Nephron (organoid): ENCODE measurements at regions not wholly inside any gene's neighbourhood (a gene's known extent, or its start where the extent isn't known, plus 50 kb on each side); places are given as distances from the start of the nearest gene placed in this dataset.

Experiments
- H3K27ac Mint-ChIP-seq, 3 experiments: 2 replicates each; pipeline ENCODE4 v1.8.0; 2020; ENCODE audit warnings: mixed read lengths in 3 of 3, mild to moderate bottlenecking in 2 of 3, moderate library complexity in 1 of 3
- H3K27me3 Mint-ChIP-seq: 2 replicates; pipeline ENCODE4 v1.8.0; 2021; ENCODE audit warnings: low read depth, mild to moderate bottlenecking, moderate library complexity, mixed read lengths
- H3K36me3 Mint-ChIP-seq: 2 replicates; pipeline ENCODE4 v1.8.0; 2020; ENCODE audit warnings: low read depth, mixed read lengths
- H3K4me1 Mint-ChIP-seq: 2 replicates; pipeline ENCODE4 v1.8.0; 2020; ENCODE audit warnings: mixed read lengths
- H3K4me3 Mint-ChIP-seq, 3 experiments: 2 replicates each; pipeline ENCODE4 v1.8.0; 2020; ENCODE audit warnings: mild to moderate bottlenecking in 3 of 3, mixed read lengths in 3 of 3, moderate library complexity in 2 of 3
- H3K9me3 Mint-ChIP-seq: 2 replicates; pipeline ENCODE4 v1.8.0; 2020; ENCODE audit warnings: mixed read lengths
- TF ChIP-seq, protein P1 (sequence below), 3 experiments: fragments of 200-600 bp; sonication (generic); IDR thresholded peaks; one replicate each; pipeline ENCODE4 v1.5.0; 2021; ENCODE audit warnings: antibody characterized with exemption in 3 of 3; ENCODE audit not compliant: unreplicated experiment in 3 of 3

DNA sequence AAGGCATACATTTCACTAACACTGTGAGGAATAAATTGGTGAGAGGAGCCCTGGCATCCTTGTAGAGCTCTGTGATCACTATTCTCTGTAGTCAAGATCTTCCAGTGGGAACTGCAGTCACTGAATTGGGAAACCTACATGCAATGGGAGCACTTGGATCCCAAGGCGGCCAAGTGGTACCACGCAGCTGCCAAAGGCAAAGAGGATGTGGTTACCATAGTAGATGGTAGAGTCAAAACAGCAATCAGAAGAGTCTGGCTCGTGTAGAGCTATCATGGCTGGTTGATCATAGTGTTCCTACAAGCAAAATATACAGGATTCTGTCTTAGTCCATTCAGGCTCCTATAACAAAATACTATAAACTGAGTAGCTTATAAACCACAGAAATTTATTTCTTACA lies 849.7 kb downstream of the ROBO2 start:
- H3K36me3 Mint-ChIP-seq, result no peaks in the 10 kb centered on the region
- H3K9me3 Mint-ChIP-seq, result peaks cover 2% of the 10 kb centered on the region
- H3K27ac Mint-ChIP-seq, result no peak overlapping the region
- H3K4me3 Mint-ChIP-seq, result no peak overlapping the region
- TF ChIP-seq, protein P1, sequence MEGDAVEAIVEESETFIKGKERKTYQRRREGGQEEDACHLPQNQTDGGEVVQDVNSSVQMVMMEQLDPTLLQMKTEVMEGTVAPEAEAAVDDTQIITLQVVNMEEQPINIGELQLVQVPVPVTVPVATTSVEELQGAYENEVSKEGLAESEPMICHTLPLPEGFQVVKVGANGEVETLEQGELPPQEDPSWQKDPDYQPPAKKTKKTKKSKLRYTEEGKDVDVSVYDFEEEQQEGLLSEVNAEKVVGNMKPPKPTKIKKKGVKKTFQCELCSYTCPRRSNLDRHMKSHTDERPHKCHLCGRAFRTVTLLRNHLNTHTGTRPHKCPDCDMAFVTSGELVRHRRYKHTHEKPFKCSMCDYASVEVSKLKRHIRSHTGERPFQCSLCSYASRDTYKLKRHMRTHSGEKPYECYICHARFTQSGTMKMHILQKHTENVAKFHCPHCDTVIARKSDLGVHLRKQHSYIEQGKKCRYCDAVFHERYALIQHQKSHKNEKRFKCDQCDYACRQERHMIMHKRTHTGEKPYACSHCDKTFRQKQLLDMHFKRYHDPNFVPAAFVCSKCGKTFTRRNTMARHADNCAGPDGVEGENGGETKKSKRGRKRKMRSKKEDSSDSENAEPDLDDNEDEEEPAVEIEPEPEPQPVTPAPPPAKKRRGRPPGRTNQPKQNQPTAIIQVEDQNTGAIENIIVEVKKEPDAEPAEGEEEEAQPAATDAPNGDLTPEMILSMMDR (IDR thresholded peaks at IDR 0.05; ENCODE audit: unreplicated experiment in 3 of 3), result no peak
- H3K4me1 Mint-ChIP-seq, result no peaks in the 10 kb centered on the region
- H3K27me3 Mint-ChIP-seq, result no peaks in the 10 kb centered on the region

DNA sequence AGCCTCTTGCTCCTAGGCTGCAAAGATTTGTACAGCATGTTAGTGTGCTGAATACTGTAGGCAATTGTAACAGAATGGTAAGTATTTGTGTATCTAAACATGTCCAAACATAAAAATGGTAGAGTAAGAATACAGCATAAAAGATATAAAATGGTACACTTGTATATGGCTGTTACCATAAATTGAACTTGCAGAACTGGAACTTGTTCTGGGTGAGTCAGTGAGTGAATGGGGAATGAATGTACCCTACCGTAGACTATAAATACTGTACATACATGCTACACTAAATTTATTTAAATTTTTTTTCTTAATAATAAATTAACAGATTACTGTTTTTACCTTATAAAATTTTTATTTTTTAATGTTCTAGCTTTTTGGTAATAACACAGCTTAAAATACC lies 858.7 kb downstream of the ROBO2 start:
- Mint-ChIP-seq H3K36me3 (peaks cover 17% of the 10 kb centered on the region), H3K27me3 (no peaks in the 10 kb centered on the region), H3K27ac (no peak overlapping the region), H3K4me3 (no peak overlapping the region), H3K4me1 (no peaks in the 10 kb centered on the region), H3K9me3 (peaks cover 26% of the 10 kb centered on the region)
- TF ChIP-seq, protein P1 (IDR thresholded peaks at IDR 0.05; ENCODE audit: unreplicated experiment in 3 of 3), result no peak

DNA sequence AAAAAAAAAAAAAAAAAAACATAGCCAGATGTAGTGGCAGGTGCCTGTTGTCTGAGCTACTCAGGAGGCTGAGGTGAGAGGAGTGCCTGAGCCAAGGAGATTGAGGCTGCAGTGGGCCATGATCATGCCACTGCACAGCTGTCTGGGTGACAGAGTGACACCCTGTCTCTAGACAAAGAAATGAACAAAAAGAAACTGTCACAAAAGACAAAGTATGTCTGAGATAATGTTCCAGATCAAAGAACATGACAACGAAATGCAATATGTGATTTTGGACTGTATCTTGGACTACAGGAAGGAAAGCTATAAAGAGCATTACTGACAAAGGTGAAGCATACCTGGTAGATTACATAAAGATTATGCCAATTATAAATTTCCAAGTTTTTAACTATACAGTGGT lies 862.8 kb downstream of the ROBO2 start:
- Mint-ChIP-seq H3K4me3 (no peak overlapping the region), H3K27ac (no peak overlapping the region), H3K9me3 (peaks cover 8% of the 10 kb centered on the region), H3K36me3 (peaks cover 3% of the 10 kb centered on the region), H3K4me1 (no peaks in the 10 kb centered on the region), H3K27me3 (no peaks in the 10 kb centered on the region)
- TF ChIP-seq, protein P1 (IDR thresholded peaks at IDR 0.05; ENCODE audit: unreplicated experiment in 3 of 3), result no peak

DNA sequence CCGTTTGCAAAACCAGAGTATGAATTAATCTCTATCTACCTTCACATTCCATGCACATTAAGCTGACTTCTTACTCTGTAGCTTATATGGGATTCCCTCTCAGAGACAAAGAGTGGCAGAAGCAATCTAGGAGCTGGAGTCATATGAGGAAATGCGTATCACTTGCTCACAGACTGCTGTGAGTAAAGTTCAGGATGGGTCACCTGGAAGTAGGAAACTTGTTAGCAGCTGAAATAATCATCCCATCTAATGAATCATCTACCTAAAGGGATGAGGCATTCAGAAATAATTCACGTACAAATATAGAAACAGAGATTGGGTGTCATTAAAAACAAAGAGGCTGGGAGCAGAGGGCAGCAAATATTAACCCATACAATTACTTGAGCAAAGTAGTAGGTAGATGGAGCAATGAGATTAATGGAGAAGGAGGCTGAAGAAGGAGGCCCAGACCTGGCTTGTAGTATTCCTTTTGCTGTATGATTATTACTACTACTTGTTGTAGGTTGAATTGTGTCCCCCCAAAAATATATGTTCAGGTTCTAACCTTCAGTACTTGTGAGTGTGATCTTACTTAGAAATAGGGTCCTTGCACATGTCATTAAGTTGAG lies 866.3 kb downstream of the ROBO2 start:
- Mint-ChIP-seq H3K27ac (no peak overlapping the region), H3K9me3 (no peaks in the 10 kb centered on the region), H3K4me3 (no peak overlapping the region), H3K36me3 (no peaks in the 10 kb centered on the region), H3K27me3 (no peaks in the 10 kb centered on the region), H3K4me1 (no peaks in the 10 kb centered on the region)
- TF ChIP-seq, protein P1 (IDR thresholded peaks at IDR 0.05; ENCODE audit: unreplicated experiment in 3 of 3), result no peak

DNA sequence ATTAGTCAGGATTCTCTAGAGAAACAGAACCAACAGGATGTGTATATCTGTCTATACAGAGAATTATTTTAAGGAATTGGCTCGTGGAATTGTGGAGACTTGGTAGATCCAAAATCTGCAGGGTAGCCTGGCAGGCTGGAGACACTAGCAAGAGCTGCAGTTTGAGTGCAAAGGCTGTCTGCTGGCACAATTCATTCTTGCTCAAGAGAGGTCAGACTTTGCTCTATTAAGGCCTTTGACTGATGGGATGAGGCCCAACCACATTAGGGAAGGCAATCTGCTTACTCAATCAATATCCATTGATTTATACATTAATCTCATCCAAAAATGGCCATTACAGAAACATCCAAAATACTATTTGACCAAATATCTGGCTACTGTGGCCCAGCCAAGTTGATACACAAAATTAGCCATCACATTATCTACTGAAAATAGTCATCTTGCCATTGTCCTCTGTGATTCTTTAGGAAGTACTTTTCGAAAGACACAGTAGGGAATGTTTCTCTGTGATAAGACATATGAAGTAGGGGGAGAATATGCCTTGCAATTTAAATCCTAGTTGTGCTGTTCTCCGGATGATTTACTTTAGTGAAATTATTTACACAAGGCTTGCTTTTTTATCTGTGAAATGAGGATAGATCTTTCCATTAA lies 873.8 kb downstream of the ROBO2 start:
- Mint-ChIP-seq H3K4me1 (no peaks in the 10 kb centered on the region), H3K36me3 (no peaks in the 10 kb centered on the region)
- TF ChIP-seq, protein P1 (IDR thresholded peaks at IDR 0.05; ENCODE audit: unreplicated experiment in 3 of 3), result no peak

DNA sequence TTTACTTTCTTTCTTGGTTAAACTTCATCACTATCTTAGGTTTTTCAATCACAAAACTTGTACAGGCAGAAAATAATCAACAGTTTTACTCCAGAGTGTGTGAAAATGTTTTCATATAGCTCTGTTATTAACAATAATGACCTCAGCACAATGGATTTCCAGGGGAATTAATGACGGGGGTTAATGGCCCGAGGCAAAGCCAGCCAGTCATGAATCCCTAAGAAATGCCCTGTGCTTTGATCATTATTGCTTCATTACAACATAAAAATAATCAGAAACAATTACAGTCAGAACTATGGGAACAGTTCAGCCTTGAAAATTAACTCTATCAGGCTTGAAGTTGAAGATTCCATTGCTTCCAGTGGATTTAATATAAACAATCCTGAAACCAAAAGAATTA lies 875.4 kb downstream of the ROBO2 start:
- no peaks in the 10 kb centered on the region for H3K4me1 Mint-ChIP-seq
- peaks cover 11% of the 10 kb centered on the region for H3K9me3 Mint-ChIP-seq
- no peaks in the 10 kb centered on the region for H3K36me3 Mint-ChIP-seq
- H3K27ac Mint-ChIP-seq, result no peak overlapping the region
- TF ChIP-seq, protein P1 (IDR thresholded peaks at IDR 0.05; ENCODE audit: unreplicated experiment in 3 of 3), result no peak
- no peak overlapping the region for H3K4me3 Mint-ChIP-seq
- H3K27me3 Mint-ChIP-seq, result no peaks in the 10 kb centered on the region

More for the DNA sequence above, 873.8 kb downstream of the ROBO2 start:
- no peak overlapping the region for H3K4me3 Mint-ChIP-seq
- no peaks in the 10 kb centered on the region for H3K27me3 Mint-ChIP-seq
- H3K9me3 Mint-ChIP-seq, result no peaks in the 10 kb centered on the region
- no peak overlapping the region for H3K27ac Mint-ChIP-seq
